Right lobe of liver (tissue), 6 donors: ENCODE measurements at regions not wholly inside any gene's neighbourhood (a gene's known extent, or its start where the extent isn't known, plus 50 kb on each side); places are given as distances from the start of the nearest gene placed in this dataset.

Source experiments
- ATAC-seq, 4 donors: fragments of 200-7000 bp; cut with Tn5 transposase; one replicate each; pipeline ENCODE4 v1.9.1; 2020; ENCODE audit warnings: mild to moderate bottlenecking in 4 of 4, moderate library complexity in 4 of 4
- DNase-seq, 3 donors: peaks; one replicate each; pipeline ENCODE4 v3.0.0-alpha.2; 2020
- H3K27ac ChIP-seq, 3 donors: fragments of 200-600 bp; one replicate each; pipeline ENCODE4 v1.8.0; 2022
- H3K27me3 ChIP-seq, 2 donors: fragments of 200-600 bp; one replicate each; pipeline ENCODE4 v1.8.0; 2022
- H3K36me3 ChIP-seq, 4 donors: fragments of 200-600 bp; sonication (generic) in 1 of 4; one replicate each; pipeline versions ENCODE4 v1.5.1 to v1.8.0; 2017 to 2022; ENCODE audit warnings: control low read depth in 1 of 4
- H3K4me1 ChIP-seq, 4 donors: fragments of 200-600 bp; sonication (generic) in 1 of 4; one replicate each; pipeline versions ENCODE4 v1.5.1 to v1.8.0; 2017 to 2022; ENCODE audit warnings: control low read depth in 1 of 4
- H3K4me3 ChIP-seq, 3 donors: fragments of 200-600 bp; one replicate each; pipeline ENCODE4 v1.8.0; 2022
- H3K9me3 ChIP-seq, 4 donors: fragments of 200-600 bp; sonication (generic) in 1 of 4; one replicate each; pipeline versions ENCODE4 v1.5.1 to v1.8.0; 2017 to 2022; ENCODE audit warnings: control low read depth in 1 of 4
- POLR2A ChIP-seq: fragments of 450-650 bp; IDR thresholded peaks from one replicate; pipeline ENCODE4 v1.6.1; 2017; ENCODE audit warnings: antibody characterized with exemption, mild to moderate bottlenecking
- WGBS: methylation state at CpG from one replicate; pipeline ENCODE4 v1.1.6; 2018; ENCODE audit warnings: low coverage, low lambda C conversion rate; ENCODE audit not compliant: insufficient coverage; ENCODE audit errors: missing lambda C conversion rate; 5-methylcytosine and 5-hydroxymethylcytosine counted together
- intact Hi-C, 2 donors: fragments of 100-400 bp; cut with DNase I; formaldehyde crosslinking; loops; one replicate each; pipeline versions ENCODE4 v1.11.2 to v1.14.1; 2022
- TF ChIP-seq, protein P1 (sequence below), 4 donors: fragments of 200-600 bp in 3 of 4; fragments of 450-650 bp in 1 of 4; IDR thresholded peaks; one replicate each; pipeline versions ENCODE4 v1.5.1 to v1.8.0; 2016 to 2022; ENCODE audit warnings: antibody characterized with exemption in 4 of 4, mild to moderate bottlenecking in 2 of 4
- donor health status: DM: no; HTN: yes; CAD: no.
- donor health status: DM: no; HTN: no; CAD: no.
- donor health status: DM: no; HTN: no; CAD: no.
- donor health status: DM: no; HTN: yes; CAD: no.
- donor health status: DM: no; HTN: yes; CAD: no.

DNA sequence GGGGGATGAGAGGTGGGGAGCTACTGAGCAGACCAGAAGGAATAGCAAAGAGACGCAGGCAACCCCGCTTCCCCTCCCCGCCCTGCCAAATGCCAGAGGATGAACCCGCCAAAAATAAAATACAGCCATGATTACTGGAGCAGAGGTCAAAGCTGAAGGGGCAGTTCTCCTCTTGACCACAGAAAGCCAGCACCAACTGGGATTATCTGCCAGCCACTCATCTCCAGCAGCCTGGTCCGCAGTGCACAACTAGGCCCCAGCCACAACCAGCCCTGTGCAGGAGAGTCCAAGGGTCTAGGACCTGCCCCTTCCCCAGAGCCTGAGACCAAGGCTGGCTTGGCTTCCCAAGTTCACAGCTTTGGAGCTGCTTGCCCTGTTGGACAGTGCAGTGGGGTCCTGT is 67.4 kb upstream of the BCOR start:
- H3K9me3 ChIP-seq = no peaks in the 10 kb centered on the region
- H3K4me1 ChIP-seq = peaks cover 0 to 8% (median 0%) of the 10 kb centered on the region in 4 donors
- ATAC-seq (peak; percentile 38 to 75 (median 66)), DNase-seq (peak in 1 of 3 donors; percentile 59)
- TF ChIP-seq POLR2A = no peak
- TF ChIP-seq, protein P1, sequence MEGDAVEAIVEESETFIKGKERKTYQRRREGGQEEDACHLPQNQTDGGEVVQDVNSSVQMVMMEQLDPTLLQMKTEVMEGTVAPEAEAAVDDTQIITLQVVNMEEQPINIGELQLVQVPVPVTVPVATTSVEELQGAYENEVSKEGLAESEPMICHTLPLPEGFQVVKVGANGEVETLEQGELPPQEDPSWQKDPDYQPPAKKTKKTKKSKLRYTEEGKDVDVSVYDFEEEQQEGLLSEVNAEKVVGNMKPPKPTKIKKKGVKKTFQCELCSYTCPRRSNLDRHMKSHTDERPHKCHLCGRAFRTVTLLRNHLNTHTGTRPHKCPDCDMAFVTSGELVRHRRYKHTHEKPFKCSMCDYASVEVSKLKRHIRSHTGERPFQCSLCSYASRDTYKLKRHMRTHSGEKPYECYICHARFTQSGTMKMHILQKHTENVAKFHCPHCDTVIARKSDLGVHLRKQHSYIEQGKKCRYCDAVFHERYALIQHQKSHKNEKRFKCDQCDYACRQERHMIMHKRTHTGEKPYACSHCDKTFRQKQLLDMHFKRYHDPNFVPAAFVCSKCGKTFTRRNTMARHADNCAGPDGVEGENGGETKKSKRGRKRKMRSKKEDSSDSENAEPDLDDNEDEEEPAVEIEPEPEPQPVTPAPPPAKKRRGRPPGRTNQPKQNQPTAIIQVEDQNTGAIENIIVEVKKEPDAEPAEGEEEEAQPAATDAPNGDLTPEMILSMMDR (IDR thresholded peaks at IDR 0.05) = no peak
- no peak overlapping the region for H3K4me3 ChIP-seq
- H3K36me3 ChIP-seq = no peaks in the 10 kb centered on the region
- no peak overlapping the region for H3K27ac ChIP-seq
- intact Hi-C loops = no loop called here
- H3K27me3 ChIP-seq = no peaks in the 10 kb centered on the region
- WGBS = no CpG with 5 or more reads among the region's 5 CpGs

DNA sequence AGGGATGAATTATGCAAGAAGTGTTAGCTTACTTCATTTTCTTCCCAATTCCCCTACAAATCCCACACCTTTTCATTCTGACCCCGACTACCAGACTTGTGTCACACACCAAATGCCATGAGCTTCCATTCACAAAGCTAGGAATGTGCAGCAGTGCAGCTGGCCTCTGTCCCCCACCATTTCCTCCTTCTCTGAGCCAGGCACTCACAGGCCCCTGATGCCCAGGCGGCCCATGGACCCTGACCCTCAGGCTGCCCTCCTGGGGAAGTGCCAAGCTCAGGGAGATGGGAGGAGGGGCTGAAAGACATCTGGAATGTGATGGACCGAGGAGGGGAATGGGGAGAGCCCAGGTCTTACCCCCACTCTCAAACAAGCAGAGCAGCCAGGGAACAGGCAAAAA is 67.0 kb upstream of the BCOR start:
- 24% methylated on average over 3 of the region's 3 CpGs for WGBS
- no peak overlapping the region for H3K4me3 ChIP-seq
- no peaks in the 10 kb centered on the region for H3K36me3 ChIP-seq
- intact Hi-C loops = no loop called here
- peak; percentile 30 to 55 (median 48) for ATAC-seq
- no peaks in the 10 kb centered on the region for H3K27me3 ChIP-seq
- H3K9me3 ChIP-seq = no peaks in the 10 kb centered on the region
- no peak overlapping the region for H3K27ac ChIP-seq
- TF ChIP-seq, protein P1 (IDR thresholded peaks at IDR 0.05) = no peak
- TF ChIP-seq POLR2A = no peak
- DNase-seq = peak in 2 of 3 donors; percentile 19 to 55
- peaks cover 0 to 8% (median 0%) of the 10 kb centered on the region in 4 donors for H3K4me1 ChIP-seq

DNA sequence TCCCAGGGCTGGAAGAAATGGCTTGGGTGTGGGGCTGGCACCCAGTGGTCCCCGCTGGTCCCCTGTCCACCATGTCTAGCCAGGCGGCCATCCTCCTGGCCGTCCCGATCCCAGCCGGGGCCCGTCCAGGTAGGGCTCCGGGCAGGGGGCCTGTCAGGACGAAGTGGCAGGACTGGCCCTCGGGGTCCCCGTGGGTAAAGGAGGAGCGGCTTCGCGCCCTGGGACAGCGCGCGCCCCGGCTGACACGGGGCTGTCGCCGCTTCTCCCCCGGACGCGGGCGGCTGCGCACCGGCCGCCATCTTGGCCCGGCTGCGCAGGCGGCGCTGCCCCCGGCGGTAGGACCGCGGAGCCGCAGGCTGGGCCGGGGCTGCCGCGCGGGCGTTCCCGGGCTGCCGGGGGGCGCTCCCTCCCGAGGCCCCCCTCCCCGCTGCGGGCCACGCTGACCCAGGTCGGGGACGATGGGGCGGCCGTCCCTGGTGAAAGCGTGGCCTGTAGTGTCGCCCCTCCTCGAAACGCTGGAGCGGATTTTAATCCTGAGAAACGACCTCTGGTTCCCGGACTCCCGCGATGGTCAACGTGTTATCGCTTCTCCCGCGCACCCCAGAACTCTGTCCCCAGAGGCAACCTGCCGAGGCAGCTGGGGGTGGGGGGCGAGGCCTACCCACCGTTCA is 60.4 kb upstream of the BCOR start:
- no peaks in the 10 kb centered on the region for H3K9me3 ChIP-seq
- peak; percentile 50 to 56 (median 52) for ATAC-seq
- TF ChIP-seq POLR2A = peak; percentile 48
- TF ChIP-seq, protein P1 (IDR thresholded peaks at IDR 0.05) = peak; percentile 20 to 61 (median 41)
- intact Hi-C loops = loop anchor here in 1 of 2 donors (5.0 to 10.0 kb wide), 2 partner anchors 53 to 146 kb away; no protein-coding TSS in a partner anchor
- peak in 2 of 3 donors; percentile 42 to 59 for DNase-seq
- no peaks in the 10 kb centered on the region for H3K27me3 ChIP-seq
- no peaks in the 10 kb centered on the region for H3K36me3 ChIP-seq
- H3K27ac ChIP-seq = peak overlapping the region; percentile 65 to 86 (median 70)
- peaks cover 0 to 6% (median under 1%) of the 10 kb centered on the region in 4 donors for H3K4me1 ChIP-seq
- WGBS = 7% methylated on average over 8 of the region's 68 CpGs
- peak overlapping the region; percentile 38 to 52 (median 52) for H3K4me3 ChIP-seq

DNA sequence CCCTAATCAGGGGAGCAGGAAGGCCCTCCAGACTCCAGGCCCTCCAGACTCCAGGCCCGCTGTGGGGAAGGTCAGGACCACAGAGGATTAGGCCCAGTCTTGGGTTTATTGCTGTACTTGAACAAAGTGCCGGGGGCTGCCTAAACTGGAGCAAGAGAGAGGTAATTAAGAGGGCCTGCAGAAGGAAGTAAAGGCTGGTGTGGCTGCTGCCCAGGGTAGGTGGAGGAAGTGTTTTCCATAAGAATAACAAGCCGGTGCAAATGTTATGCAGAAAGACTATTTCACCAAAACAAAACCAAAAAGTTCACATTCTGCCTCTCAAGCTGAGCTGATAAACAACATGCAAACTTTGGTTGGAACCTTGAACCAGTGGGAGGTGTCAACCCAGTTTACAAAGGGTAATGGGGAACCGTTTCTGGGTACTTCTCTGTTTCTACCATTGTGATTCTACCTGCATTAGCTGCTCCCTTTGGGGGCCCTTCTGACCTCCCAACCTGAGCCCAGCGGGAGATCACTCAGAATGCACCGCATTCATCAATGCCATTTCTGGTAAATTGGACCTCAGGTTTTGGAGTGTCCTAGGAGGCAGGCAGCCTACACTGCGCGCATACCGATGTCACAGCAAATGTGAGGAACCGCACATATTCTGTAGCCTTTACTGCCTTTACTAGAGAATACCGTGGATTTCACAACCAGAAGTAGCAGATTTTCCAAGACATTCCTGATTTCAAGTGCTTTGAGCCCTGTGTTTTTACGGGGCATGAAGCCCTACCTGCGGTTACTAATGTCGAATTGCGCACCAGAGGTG is 59.7 kb upstream of the BCOR start:
- TF ChIP-seq POLR2A = no peak
- TF ChIP-seq, protein P1 (IDR thresholded peaks at IDR 0.05) = no peak
- DNase-seq (peak in 2 of 3 donors; percentile 14 to 35), ATAC-seq (no peak)
- Histone ChIP-seq H3K27ac (peak overlapping the region; percentile 65 to 86 (median 70)), H3K27me3 (no peaks in the 10 kb centered on the region), H3K4me3 (peak overlapping the region; percentile 38 to 52 (median 52)), H3K36me3 (no peaks in the 10 kb centered on the region), H3K4me1 (peaks cover 0 to 7% (median 3%) of the 10 kb centered on the region in 4 donors), H3K9me3 (no peaks in the 10 kb centered on the region)
- intact Hi-C loops = loop anchor here in 1 of 2 donors (5.0 to 10.0 kb wide), 2 partner anchors 53 to 145 kb away; no protein-coding TSS in a partner anchor
- WGBS = 23% methylated on average over 9 of the region's 15 CpGs
